MM.1S (cell line): ENCODE measurements at regions not wholly inside any gene's neighbourhood (a gene's known extent, or its start where the extent isn't known, plus 50 kb on each side); places are given as distances from the start of the nearest gene placed in this dataset.

Experiments
- DNase-seq: peaks from one replicate; pipeline ENCODE4 v3.0.0-alpha.2; 2015
- H2AFZ ChIP-seq: fragments of 300-600 bp; sonication (generic); 2 replicates; pipeline ENCODE4 v1.6.0; 2016; ENCODE audit warnings: antibody characterized with exemption, low read length
- H3F3A ChIP-seq: fragments of 300-600 bp; sonication (generic); 2 replicates; pipeline ENCODE4 v1.6.1; 2016; ENCODE audit warnings: mild to moderate bottlenecking, antibody characterized with exemption, low read length, moderate library complexity, mixed read lengths; ENCODE audit not compliant: insufficient read depth
- H3K27ac ChIP-seq: fragments of 300-600 bp; sonication (generic); 2 replicates; pipeline ENCODE4 v1.5.1; 2016; ENCODE audit warnings: mild to moderate bottlenecking, low read length
- H3K27me3 ChIP-seq: fragments of 300-600 bp; sonication (generic); replicated peaks from 2 replicates; pipeline ENCODE4 v1.6.0; 2016; ENCODE audit warnings: low read length; ENCODE audit not compliant: insufficient read depth
- H3K36me3 ChIP-seq: fragments of 300-600 bp; sonication (generic); replicated peaks from 2 replicates; pipeline ENCODE4 v1.6.1; 2016; ENCODE audit warnings: mild to moderate bottlenecking, low read length, mixed read lengths; ENCODE audit not compliant: insufficient read depth
- H3K4me1 ChIP-seq: fragments of 300-600 bp; sonication (generic); 2 replicates; pipeline ENCODE4 v1.6.1; 2016; ENCODE audit warnings: low read length, mixed read lengths
- H3K4me2 ChIP-seq: fragments of 300-600 bp; sonication (generic); 2 replicates; pipeline ENCODE4 v1.6.0; 2016; ENCODE audit warnings: low read depth, low read length
- H3K4me3 ChIP-seq: fragments of 300-600 bp; sonication (generic); 2 replicates; pipeline ENCODE4 v1.5.1; 2016; ENCODE audit warnings: low read length, mixed read lengths
- H3K79me2 ChIP-seq: fragments of 300-600 bp; sonication (generic); 2 replicates; pipeline ENCODE4 v1.6.1; 2016; ENCODE audit warnings: mixed run types, low read length, mixed read lengths
- H3K9ac ChIP-seq: fragments of 300-600 bp; sonication (generic); 2 replicates; pipeline ENCODE4 v1.6.1; 2016; ENCODE audit warnings: low read length, mixed read lengths
- H3K9me2 ChIP-seq: fragments of 300-600 bp; sonication (generic); replicated peaks from 2 replicates; pipeline ENCODE4 v1.6.1; 2016; ENCODE audit warnings: mild to moderate bottlenecking, low read length, mixed read lengths; ENCODE audit not compliant: insufficient read depth
- H3K9me3 ChIP-seq: fragments of 300-600 bp; sonication (generic); replicated peaks from 2 replicates; pipeline ENCODE4 v1.6.1; 2016; ENCODE audit warnings: mild to moderate bottlenecking, low read length, mixed read lengths; ENCODE audit not compliant: insufficient read depth
- H4K20me1 ChIP-seq: fragments of 300-600 bp; sonication (generic); 2 replicates; pipeline ENCODE4 v1.6.1; 2016; ENCODE audit warnings: mild to moderate bottlenecking, low read length, moderate library complexity, mixed read lengths; ENCODE audit not compliant: insufficient read depth
- EZH2 ChIP-seq: fragments of 300-600 bp; sonication (generic); optimal IDR thresholded peaks from 2 replicates; pipeline ENCODE3; 2017; ENCODE audit warnings: low read depth, mild to moderate bottlenecking, antibody characterized with exemption, low read length, mixed read lengths
- EZH2phosphoT487 ChIP-seq: fragments of 300-600 bp; sonication (generic); IDR thresholded peaks from 2 replicates; pipeline ENCODE4 v1.6.1; 2018; ENCODE audit warnings: antibody characterized with exemption, low read length
- TF ChIP-seq, protein P1 (sequence below): fragments of 300-600 bp; sonication (generic); IDR thresholded peaks from 2 replicates; pipeline ENCODE4 v1.5.1; 2016; ENCODE audit warnings: antibody characterized with exemption, low read length, mixed read lengths

DNA sequence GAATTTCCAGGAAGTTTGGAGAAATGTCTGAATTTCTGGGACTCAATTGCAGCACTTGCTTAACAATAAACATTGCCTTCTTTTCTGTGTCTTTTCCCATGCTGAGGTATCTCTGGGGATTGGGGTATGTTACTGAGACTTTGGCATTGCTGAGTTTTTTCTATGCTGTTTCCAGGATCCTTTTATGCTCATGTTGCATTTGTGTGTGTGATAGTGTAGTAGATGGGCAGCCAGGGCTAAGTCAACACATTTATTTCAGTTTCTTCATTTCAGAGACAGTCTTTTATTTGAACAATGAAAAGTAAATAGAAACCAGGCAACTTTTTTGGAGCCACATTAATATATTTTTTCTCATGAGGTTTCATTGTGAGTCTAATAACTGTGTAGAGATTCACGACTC is 1160.3 kb upstream of the TMEM132C start:
- H4K20me1 ChIP-seq = no peaks in the 10 kb centered on the region
- no peaks in the 10 kb centered on the region for H3K79me2 ChIP-seq
- no peak overlapping the region for H2AFZ ChIP-seq
- no peak overlapping the region for H3K27ac ChIP-seq
- no peaks in the 10 kb centered on the region for H3K9me3 ChIP-seq
- H3K4me3 ChIP-seq = no peak overlapping the region
- no peaks in the 10 kb centered on the region for H3K27me3 ChIP-seq
- H3K4me1 ChIP-seq = no peaks in the 10 kb centered on the region
- no peaks in the 10 kb centered on the region for H3F3A ChIP-seq
- no peak overlapping the region for H3K4me2 ChIP-seq
- H3K9ac ChIP-seq = no peak overlapping the region
- H3K36me3 ChIP-seq = no peaks in the 10 kb centered on the region
- TF ChIP-seq EZH2 (no peak), EZH2phosphoT487 (no peak)
- TF ChIP-seq, protein P1, sequence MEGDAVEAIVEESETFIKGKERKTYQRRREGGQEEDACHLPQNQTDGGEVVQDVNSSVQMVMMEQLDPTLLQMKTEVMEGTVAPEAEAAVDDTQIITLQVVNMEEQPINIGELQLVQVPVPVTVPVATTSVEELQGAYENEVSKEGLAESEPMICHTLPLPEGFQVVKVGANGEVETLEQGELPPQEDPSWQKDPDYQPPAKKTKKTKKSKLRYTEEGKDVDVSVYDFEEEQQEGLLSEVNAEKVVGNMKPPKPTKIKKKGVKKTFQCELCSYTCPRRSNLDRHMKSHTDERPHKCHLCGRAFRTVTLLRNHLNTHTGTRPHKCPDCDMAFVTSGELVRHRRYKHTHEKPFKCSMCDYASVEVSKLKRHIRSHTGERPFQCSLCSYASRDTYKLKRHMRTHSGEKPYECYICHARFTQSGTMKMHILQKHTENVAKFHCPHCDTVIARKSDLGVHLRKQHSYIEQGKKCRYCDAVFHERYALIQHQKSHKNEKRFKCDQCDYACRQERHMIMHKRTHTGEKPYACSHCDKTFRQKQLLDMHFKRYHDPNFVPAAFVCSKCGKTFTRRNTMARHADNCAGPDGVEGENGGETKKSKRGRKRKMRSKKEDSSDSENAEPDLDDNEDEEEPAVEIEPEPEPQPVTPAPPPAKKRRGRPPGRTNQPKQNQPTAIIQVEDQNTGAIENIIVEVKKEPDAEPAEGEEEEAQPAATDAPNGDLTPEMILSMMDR = no peak
- no peaks in the 10 kb centered on the region for H3K9me2 ChIP-seq
- DNase-seq = no peak

DNA sequence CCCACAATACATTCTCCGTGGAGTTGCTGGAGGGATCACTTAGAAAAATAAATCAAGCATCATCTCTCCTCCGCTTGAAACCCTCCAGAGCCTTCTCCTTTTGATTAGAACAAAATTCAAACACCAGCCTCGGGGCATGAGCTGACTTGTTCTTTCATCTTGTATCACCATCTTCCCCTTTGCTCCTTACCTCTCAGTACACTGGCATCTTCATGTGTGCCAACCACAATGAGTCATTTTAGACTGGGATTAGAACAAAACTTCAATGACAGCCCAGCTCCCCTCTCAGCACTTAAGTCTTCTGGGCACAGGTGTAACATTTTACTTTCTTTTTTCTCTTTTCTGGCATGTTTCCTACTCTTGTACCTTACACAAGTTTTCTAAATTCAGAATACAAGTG is 1159.2 kb upstream of the TMEM132C start:
- H3K4me3 ChIP-seq = no peak overlapping the region
- no peaks in the 10 kb centered on the region for H3K9me2 ChIP-seq
- H4K20me1 ChIP-seq = no peaks in the 10 kb centered on the region

GRCh38 chr12:127108360-127109215 is 1158.4 kb upstream of the TMEM132C start:
- no peaks in the 10 kb centered on the region for H4K20me1 ChIP-seq
- no peak overlapping the region for H3K27ac ChIP-seq
- H3F3A ChIP-seq = no peaks in the 10 kb centered on the region
- H3K36me3 ChIP-seq = no peaks in the 10 kb centered on the region
- peak overlapping the region; percentile 22; the same call in 1 of the 2 replicates for H3K4me2 ChIP-seq
- DNase-seq = peak; percentile 14
- no peaks in the 10 kb centered on the region for H3K9me3 ChIP-seq
- no peaks in the 10 kb centered on the region for H3K4me1 ChIP-seq
- no peak for TF ChIP-seq EZH2phosphoT487
- TF ChIP-seq, protein P1 = peak; percentile 54
- H3K4me3 ChIP-seq = no peak overlapping the region
- no peak overlapping the region for H2AFZ ChIP-seq
- no peaks in the 10 kb centered on the region for H3K27me3 ChIP-seq
- H3K9ac ChIP-seq = no peak overlapping the region
- no peaks in the 10 kb centered on the region for H3K9me2 ChIP-seq
- no peaks in the 10 kb centered on the region for H3K79me2 ChIP-seq

More for the DNA sequence above, 1159.2 kb upstream of the TMEM132C start:
- H3K4me2 ChIP-seq = peak overlapping the region; percentile 22
- H2AFZ ChIP-seq = no peak overlapping the region
- no peaks in the 10 kb centered on the region for H3K27me3 ChIP-seq
- DNase-seq = peak; percentile 26
- no peaks in the 10 kb centered on the region for H3K79me2 ChIP-seq
- no peaks in the 10 kb centered on the region for H3F3A ChIP-seq
- H3K36me3 ChIP-seq = no peaks in the 10 kb centered on the region
- no peak for TF ChIP-seq EZH2phosphoT487
- TF ChIP-seq EZH2 = no peak
- TF ChIP-seq, protein P1 = no peak
- no peak overlapping the region for H3K27ac ChIP-seq
- H3K9ac ChIP-seq = no peak overlapping the region
- no peaks in the 10 kb centered on the region for H3K9me3 ChIP-seq
- H3K4me1 ChIP-seq = no peaks in the 10 kb centered on the region
